ENCODE measurements at regions not wholly inside any gene's neighbourhood (a gene's known extent, or its start where the extent isn't known, plus 50 kb on each side); places are given as distances from the start of the nearest gene placed in this dataset.

GRCh38 chr14:86683561-86683960 lies 1153.6 kb downstream of the FLRT2 start:
- TF ChIP-seq, protein P1, sequence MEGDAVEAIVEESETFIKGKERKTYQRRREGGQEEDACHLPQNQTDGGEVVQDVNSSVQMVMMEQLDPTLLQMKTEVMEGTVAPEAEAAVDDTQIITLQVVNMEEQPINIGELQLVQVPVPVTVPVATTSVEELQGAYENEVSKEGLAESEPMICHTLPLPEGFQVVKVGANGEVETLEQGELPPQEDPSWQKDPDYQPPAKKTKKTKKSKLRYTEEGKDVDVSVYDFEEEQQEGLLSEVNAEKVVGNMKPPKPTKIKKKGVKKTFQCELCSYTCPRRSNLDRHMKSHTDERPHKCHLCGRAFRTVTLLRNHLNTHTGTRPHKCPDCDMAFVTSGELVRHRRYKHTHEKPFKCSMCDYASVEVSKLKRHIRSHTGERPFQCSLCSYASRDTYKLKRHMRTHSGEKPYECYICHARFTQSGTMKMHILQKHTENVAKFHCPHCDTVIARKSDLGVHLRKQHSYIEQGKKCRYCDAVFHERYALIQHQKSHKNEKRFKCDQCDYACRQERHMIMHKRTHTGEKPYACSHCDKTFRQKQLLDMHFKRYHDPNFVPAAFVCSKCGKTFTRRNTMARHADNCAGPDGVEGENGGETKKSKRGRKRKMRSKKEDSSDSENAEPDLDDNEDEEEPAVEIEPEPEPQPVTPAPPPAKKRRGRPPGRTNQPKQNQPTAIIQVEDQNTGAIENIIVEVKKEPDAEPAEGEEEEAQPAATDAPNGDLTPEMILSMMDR (IDR thresholded peaks at IDR 0.05): no peak
- no peak for TF ChIP-seq POLR2A (IDR thresholded peaks at IDR 0.05)
